Prostate gland (tissue), 2 donors: ENCODE measurements at regions not wholly inside any gene's neighbourhood (a gene's known extent, or its start where the extent isn't known, plus 50 kb on each side); places are given as distances from the start of the nearest gene placed in this dataset.
"Not testable (repeated sequence)": the region's sequence is repeated elsewhere in the genome, so short reads cannot be mapped to it uniquely, and the experiment has no call there.

Experiments used
- DNase-seq: peaks from one replicate; pipeline ENCODE4 v3.0.0-alpha.2; 2019; ENCODE audit warnings: low spot score
- H3K27ac ChIP-seq, 2 donors: fragments of 200-600 bp; sonication (generic); 2 replicates each; pipeline ENCODE4 v1.5.1; 2017 to 2019
- H3K27me3 ChIP-seq: fragments of 200-600 bp; sonication (generic); replicated peaks from 2 replicates; pipeline ENCODE4 v1.5.1; 2019; ENCODE audit not compliant: insufficient read depth
- H3K36me3 ChIP-seq, 2 donors: fragments of 200-600 bp; sonication (generic); 1 replicate in 1 of 2; 2 replicates in 1 of 2; pipeline versions ENCODE4 v1.5.1 to v1.8.1; 2017 to 2019
- H3K4me1 ChIP-seq: fragments of 200-600 bp; sonication (generic); replicated peaks from 2 replicates; pipeline ENCODE4 v1.5.1; 2019
- H3K4me3 ChIP-seq, 2 donors: fragments of 200-600 bp; sonication (generic); 2 replicates each; pipeline ENCODE4 v1.5.1; 2017 to 2019
- H3K9me3 ChIP-seq: fragments of 200-600 bp; sonication (generic); 2 replicates; pipeline ENCODE4 v1.5.1; 2017
- CTCF ChIP-seq, 4 experiments: fragments of 200-600 bp in 2 of 4; fragments of 450-650 bp in 2 of 4; sonication (generic) in 2 of 4; IDR thresholded peaks; 1 replicate in 3 of 4; 2 replicates in 1 of 4; pipeline ENCODE4 v1.5.1; 2016 to 2019; ENCODE audit warnings: antibody characterized with exemption in 4 of 4, mild to moderate bottlenecking in 2 of 4, moderate library complexity in 2 of 4
- POLR2A ChIP-seq: fragments of 450-650 bp; IDR thresholded peaks from one replicate; pipeline ENCODE4 v1.6.1; 2016; ENCODE audit warnings: antibody characterized with exemption, mild to moderate bottlenecking
- POLR2AphosphoS5 ChIP-seq: sonication (generic); formaldehyde crosslinking; IDR thresholded peaks from one replicate; pipeline ENCODE4 v1.6.1; 2017; ENCODE audit warnings: antibody characterized with exemption
- WGBS: methylation state at CpG from one replicate; pipeline ENCODE4 v1.1.5; 2018; 5-methylcytosine and 5-hydroxymethylcytosine counted together
- intact Hi-C: fragments of 100-400 bp; cut with DNase I; formaldehyde crosslinking; loops from one replicate; pipeline ENCODE4 v1.14.2; 2022

- Histone ChIP-seq H3K36me3 (no peaks in the 10 kb centered on the region), H3K9me3 (no peaks in the 10 kb centered on the region), H3K27ac (no peak overlapping the region), H3K27me3 (no peaks in the 10 kb centered on the region), H3K4me1 (no peaks in the 10 kb centered on the region), H3K4me3 (no peak overlapping the region)
- no peak for DNase-seq
- intact Hi-C loops: no loop called here
- TF ChIP-seq POLR2AphosphoS5: no peak
- TF ChIP-seq CTCF (IDR thresholded peaks at IDR 0.05): no peak
- no peak for TF ChIP-seq POLR2A
- 86% methylated on average over 5 of the region's 5 CpGs for WGBS
Measured at GRCh38 chr3:191922570-191922969, 461.6 kb downstream of the PYDC2 start.

GRCh38 chr3:191927183-191927817 lies 466.3 kb downstream of the PYDC2 start:
- H3K27me3 ChIP-seq, H3K4me3 ChIP-seq, H3K36me3 ChIP-seq, H3K27ac ChIP-seq, intact Hi-C loops, H3K9me3 ChIP-seq, DNase-seq, H3K4me1 ChIP-seq: not testable (repeated sequence)
- 84% methylated on average over 8 of the region's 8 CpGs for WGBS

GRCh38 chr3:191927998-191928397 lies 467.0 kb downstream of the PYDC2 start:
- intact Hi-C loops, H3K4me3 ChIP-seq, H3K9me3 ChIP-seq, H3K27ac ChIP-seq, H3K27me3 ChIP-seq, H3K36me3 ChIP-seq, H3K4me1 ChIP-seq, DNase-seq: not testable (repeated sequence)
- WGBS: 83% methylated on average over 6 of the region's 6 CpGs

GRCh38 chr3:191944835-191945234 lies 483.9 kb downstream of the PYDC2 start:
- 95% methylated on average over 3 of the region's 3 CpGs for WGBS

GRCh38 chr3:191952186-191952585 lies 491.2 kb downstream of the PYDC2 start:
- Histone ChIP-seq H3K9me3 (no peaks in the 10 kb centered on the region), H3K4me1 (no peaks in the 10 kb centered on the region), H3K36me3 (no peaks in the 10 kb centered on the region), H3K27ac (no peak overlapping the region), H3K4me3 (no peak overlapping the region), H3K27me3 (no peaks in the 10 kb centered on the region)
- 97% methylated on average over 14 of the region's 14 CpGs for WGBS
- TF ChIP-seq POLR2AphosphoS5: no peak
- TF ChIP-seq POLR2A: no peak
- TF ChIP-seq CTCF (IDR thresholded peaks at IDR 0.05): no peak
- no peak for DNase-seq
- intact Hi-C loops: no loop called here

More at GRCh38 chr3:191944835-191945234, 483.9 kb downstream of the PYDC2 start:
- DNase-seq: no peak
- TF ChIP-seq POLR2AphosphoS5 (no peak), CTCF (IDR thresholded peaks at IDR 0.05) (no peak), POLR2A (no peak)
- Histone ChIP-seq H3K4me3 (no peak overlapping the region), H3K27ac (no peak overlapping the region), H3K36me3 (no peaks in the 10 kb centered on the region), H3K4me1 (no peaks in the 10 kb centered on the region), H3K27me3 (no peaks in the 10 kb centered on the region), H3K9me3 (no peaks in the 10 kb centered on the region)
- intact Hi-C loops: no loop called here

- Histone ChIP-seq H3K4me3 (no peak overlapping the region), H3K27me3 (no peaks in the 10 kb centered on the region), H3K4me1 (no peaks in the 10 kb centered on the region), H3K27ac (no peak overlapping the region), H3K36me3 (no peaks in the 10 kb centered on the region), H3K9me3 (no peaks in the 10 kb centered on the region)
- no peak for DNase-seq
- TF ChIP-seq POLR2AphosphoS5: no peak
- no peak for TF ChIP-seq CTCF (IDR thresholded peaks at IDR 0.05)
- TF ChIP-seq POLR2A: no peak
- WGBS: 98% methylated on average over 20 of the region's 21 CpGs
- intact Hi-C loops: no loop called here
Measured at GRCh38 chr3:191952609-191953008, 491.6 kb downstream of the PYDC2 start.
